HepG2 (cell line): ENCODE measurements at regions not wholly inside any gene's neighbourhood (a gene's known extent, or its start where the extent isn't known, plus 50 kb on each side); places are given as distances from the start of the nearest gene placed in this dataset.
"Not testable (repeated sequence)": the region's sequence is repeated elsewhere in the genome, so short reads cannot be mapped to it uniquely, and the experiment has no call there.

Source experiments
- ATAC-seq: fragments of 200-7000 bp; cut with Tn5 transposase; 3 replicates; pipeline ENCODE4 v1.9.1; 2020; ENCODE audit warnings: mild to moderate bottlenecking, moderate library complexity
- BruUV-seq: library from RNA; stranded (reverse); fragments of 400-500 nt; replicated peaks from 2 replicates; lab custom pipeline; 2021; lab: Mats Ljungman, UMichigan
- CTCF ChIA-PET: fragments of 300-600 bp; formaldehyde crosslinking; extraction: SDS; loops from one replicate; lab custom pipeline; 2021; ENCODE audit warnings: low total read pairs, inconsistent platforms, low intra/inter-chr PET ratio; lab: Yijun Ruan, JAX
- POLR2A ChIA-PET: fragments of 350-600 bp; sonication (Branson Sonifier 250); formaldehyde crosslinking; loops from one replicate; lab custom pipeline; 2020; ENCODE audit warnings: antibody characterized with exemption, inconsistent platforms; lab: Yijun Ruan, JAX
- DNase-seq: peaks from one replicate; pipeline ENCODE4 v3.0.0-alpha.2; 2015; ENCODE audit warnings: low spot score
- FAIRE-seq: peaks from 3 replicates; lab custom pipeline; 2011; peaks lifted over from hg19 to GRCh38; lab: Jason Lieb, UNC
- H2AFZ ChIP-seq: one replicate; pipeline ENCODE4 v1.6.1; 2011; ENCODE audit warnings: low read length, inconsistent platforms
- H3K27ac ChIP-seq: fragments of 300-600 bp; 3 replicates; pipeline ENCODE4 v1.8.0; 2011; ENCODE audit warnings: mixed run types, mild to moderate bottlenecking, mixed read lengths, low read length, inconsistent platforms; ENCODE audit not compliant: insufficient read depth; ENCODE audit errors: extremely low read length
- H3K27me3 ChIP-seq, 2 experiments: fragments of 200-600 bp in 1 of 2; 2 replicates in 1 of 2; 3 replicates in 1 of 2; pipeline versions ENCODE4 v1.6.0 to v1.8.0; 2011; ENCODE audit warnings: low read length in 2 of 2, mild to moderate bottlenecking in 2 of 2, moderate library complexity in 2 of 2, inconsistent platforms in 1 of 2; ENCODE audit not compliant: insufficient read depth in 2 of 2, control insufficient read depth in 1 of 2
- H3K36me3 ChIP-seq, 2 experiments: fragments of 200-600 bp in 1 of 2; replicated peaks in 1 of 2; 2 replicates in 1 of 2; 3 replicates in 1 of 2; pipeline versions ENCODE4 v1.5.1 to v1.8.0; 2011; ENCODE audit warnings: low read length in 2 of 2, inconsistent platforms in 1 of 2; ENCODE audit not compliant: insufficient read depth in 2 of 2, control insufficient read depth in 1 of 2
- H3K4me1 ChIP-seq: 2 replicates; pipeline ENCODE4 v1.5.1; 2012; ENCODE audit warnings: low read length, inconsistent platforms; ENCODE audit not compliant: insufficient read depth
- H3K4me2 ChIP-seq: 2 replicates; pipeline ENCODE4 v1.6.0; 2011; ENCODE audit warnings: low read depth, low read length, inconsistent platforms
- H3K4me3 ChIP-seq, 3 experiments: fragments of 200-600 bp in 1 of 3; sonication (generic), shearing (Covaris generic) in 1 of 3; replicated peaks in 1 of 3; 2 replicates each; pipeline ENCODE4 v1.5.1; 2011 to 2016; ENCODE audit warnings: low read length in 3 of 3, inconsistent platforms in 2 of 3, low read depth in 2 of 3, mild to moderate bottlenecking in 2 of 3, control low read depth in 1 of 3, mixed read lengths in 1 of 3; ENCODE audit not compliant: insufficient read depth in 1 of 3
- H3K79me2 ChIP-seq: one replicate; pipeline ENCODE4 v1.6.1; 2011; ENCODE audit warnings: low read length, inconsistent platforms; ENCODE audit not compliant: insufficient read depth
- H3K9ac ChIP-seq: 2 replicates; pipeline ENCODE4 v1.6.0; 2011; ENCODE audit warnings: mild to moderate bottlenecking, low read depth, low read length, inconsistent platforms; ENCODE audit not compliant: insufficient read depth
- H3K9me3 ChIP-seq: 2 replicates; pipeline ENCODE4 v1.5.1; 2012; ENCODE audit warnings: mild to moderate bottlenecking, low read length
- H4K20me1 ChIP-seq: 2 replicates; pipeline ENCODE4 v1.6.0; 2011; ENCODE audit warnings: inconsistent platforms, mild to moderate bottlenecking, low read length, moderate library complexity; ENCODE audit not compliant: insufficient read depth
- WGBS: methylation state at CpG from one replicate; pipeline ENCODE4 v1.1.6; 2017; ENCODE audit warnings: low lambda C conversion rate; 5-methylcytosine and 5-hydroxymethylcytosine counted together
- in situ Hi-C: cut with HindIII; loops from 2 replicates; pipeline ENCODE4 v1.10.0; 2017; ENCODE audit warnings: low pct_unique_long_range_greater_than_20kb; ENCODE audit not compliant: extremely low pct_ligation_motif_present
- intact Hi-C: fragments of 100-400 bp; cut with micrococcal nuclease; formaldehyde crosslinking; loops from one replicate; pipeline ENCODE4 v1.10.0; 2022; ENCODE audit not compliant: unreplicated experiment
- small RNA-seq, 3 experiments: library from RNA; depleted of rRNA; stranded (forward); fragments of <200 nt; gene quantifications; one replicate each; pipeline ENCODE3, GENCODE V24; 2012; ENCODE audit warnings: low read depth in 2 of 3, low replicate concordance in 1 of 3; ENCODE audit not compliant: insufficient read length in 3 of 3, insufficient read depth in 2 of 3

DNA sequence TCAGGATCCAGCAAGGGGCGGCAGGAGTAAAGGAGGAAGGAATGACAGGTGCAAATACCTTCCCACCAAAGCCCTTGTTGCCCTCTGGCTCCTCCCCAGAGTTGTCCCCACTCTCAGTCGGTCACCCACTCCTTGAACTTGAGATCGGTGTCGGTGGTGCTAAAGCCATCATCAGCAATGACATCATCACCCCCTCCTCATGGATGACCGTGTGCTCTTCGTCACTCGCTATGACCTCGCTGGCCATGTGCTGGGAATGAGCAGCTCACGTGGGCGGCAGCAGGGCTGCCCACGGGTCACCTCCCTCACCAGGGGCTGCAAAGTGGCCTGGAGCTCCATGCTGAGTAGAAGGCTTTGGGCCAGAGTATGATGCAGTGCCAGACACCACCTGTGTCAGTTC is 405.3 kb downstream of the CACNA1B start:
- in situ Hi-C loops, CTCF ChIA-PET, H3K4me1 ChIP-seq, POLR2A ChIA-PET, FAIRE-seq, H3K4me3 ChIP-seq, H3K9me3 ChIP-seq, intact Hi-C loops, H3K79me2 ChIP-seq, ATAC-seq, BruUV-seq, H3K9ac ChIP-seq, H3K27ac ChIP-seq, H2AFZ ChIP-seq, H3K36me3 ChIP-seq, DNase-seq, H4K20me1 ChIP-seq, H3K27me3 ChIP-seq, H3K4me2 ChIP-seq: not testable (repeated sequence)
- WGBS, result no CpG with 5 or more reads among the region's 11 CpGs

Small RNA genes lying in the stretch of these regions (small RNA-seq; reads per million reads assigned to genes)
- 0 reads per million in 3 experiments for gene RNU6-785P
